Loucy (cell line): ENCODE measurements at regions not wholly inside any gene's neighbourhood (a gene's known extent, or its start where the extent isn't known, plus 50 kb on each side); places are given as distances from the start of the nearest gene placed in this dataset.
A peak's percentile ranks its signal among the peaks of the same experiment; 100 is the strongest.
"Not testable (repeated sequence)": the region's sequence is repeated elsewhere in the genome, so short reads cannot be mapped to it uniquely, and the experiment has no call there.

ENCODE experiments used
- H2AFZ ChIP-seq: fragments of 200-600 bp; sonication (generic); 2 replicates; pipeline ENCODE4 v1.6.0; 2016; ENCODE audit warnings: antibody characterized with exemption, mild to moderate bottlenecking, low read length, moderate library complexity
- H3F3A ChIP-seq: fragments of 200-600 bp; 2 replicates; pipeline ENCODE4 v1.6.0; 2016; ENCODE audit warnings: antibody characterized with exemption, low read depth, mild to moderate bottlenecking
- H3K27me3 ChIP-seq: fragments of 200-600 bp; sonication (generic); 2 replicates; pipeline ENCODE4 v1.6.1; 2014; ENCODE audit warnings: low read length, mild to moderate bottlenecking; ENCODE audit not compliant: insufficient read depth, poor library complexity, severe bottlenecking
- H3K36me3 ChIP-seq: fragments of 200-600 bp; sonication (generic); 2 replicates; pipeline ENCODE4 v1.6.1; 2016; ENCODE audit warnings: low read length; ENCODE audit not compliant: insufficient read depth
- H3K4me1 ChIP-seq: fragments of 200-600 bp; sonication (generic); 2 replicates; pipeline ENCODE4 v1.5.1; 2014; ENCODE audit warnings: low read length, mild to moderate bottlenecking; ENCODE audit not compliant: insufficient read depth, poor library complexity, severe bottlenecking
- H3K4me2 ChIP-seq: fragments of 200-600 bp; sonication (generic); 2 replicates; pipeline ENCODE4 v1.6.0; 2014; ENCODE audit warnings: antibody characterized with exemption, low read length, low read depth, mild to moderate bottlenecking; ENCODE audit not compliant: poor library complexity, severe bottlenecking
- H3K4me3 ChIP-seq: fragments of 200-600 bp; sonication (generic); 2 replicates; pipeline ENCODE4 v1.5.1; 2014; ENCODE audit warnings: low read length, mild to moderate bottlenecking, mixed read lengths; ENCODE audit not compliant: poor library complexity, severe bottlenecking
- H3K79me2 ChIP-seq: fragments of 200-600 bp; sonication (generic); 2 replicates; pipeline ENCODE4 v1.6.1; 2014; ENCODE audit warnings: low read length; ENCODE audit not compliant: insufficient read depth
- H3K9ac ChIP-seq: fragments of 200-600 bp; sonication (generic); 2 replicates; pipeline ENCODE4 v1.6.0; 2014; ENCODE audit warnings: mild to moderate bottlenecking, low read depth, low read length, moderate library complexity; ENCODE audit not compliant: poor library complexity, severe bottlenecking
- H3K9me2 ChIP-seq: fragments of 200-600 bp; sonication (generic); replicated peaks from 2 replicates; pipeline ENCODE4 v1.6.1; 2016; ENCODE audit warnings: low read depth, low read length, mixed read lengths
- H3K9me3 ChIP-seq: fragments of 200-600 bp; sonication (generic); 2 replicates; pipeline ENCODE4 v1.6.1; 2014; ENCODE audit warnings: mild to moderate bottlenecking, antibody characterized with exemption, low read length, low read depth; ENCODE audit not compliant: insufficient read depth
- H4K20me1 ChIP-seq: fragments of 200-600 bp; sonication (generic); 2 replicates; pipeline ENCODE4 v1.6.0; 2014; ENCODE audit warnings: antibody characterized with exemption, low read length, mild to moderate bottlenecking; ENCODE audit not compliant: insufficient read depth, poor library complexity, severe bottlenecking
- EZH2phosphoT487 ChIP-seq: fragments of 200-600 bp; IDR thresholded peaks from 2 replicates; pipeline ENCODE4 v1.6.1; 2018; ENCODE audit warnings: antibody characterized with exemption, mild to moderate bottlenecking, moderate library complexity, borderline replicate concordance
- TF ChIP-seq, protein P1 (sequence below): fragments of 200-600 bp; sonication (generic); conservative IDR thresholded peaks from 2 replicates; pipeline ENCODE4 v1.5.1; 2014; ENCODE audit warnings: mild to moderate bottlenecking, antibody characterized with exemption, low read length

GRCh38 chr14:45650754-45651153 is 397.8 kb upstream of the MIS18BP1 start:
- Histone ChIP-seq H4K20me1 (no peaks in the 10 kb centered on the region), H3K9ac (no peak overlapping the region), H3K4me2 (no peak overlapping the region), H3F3A (no peaks in the 10 kb centered on the region), H3K79me2 (no peaks in the 10 kb centered on the region), H3K9me2 (no peaks in the 10 kb centered on the region), H3K9me3 (no peaks in the 10 kb centered on the region), H2AFZ (no peak overlapping the region), H3K36me3 (no peaks in the 10 kb centered on the region), H3K4me1 (no peaks in the 10 kb centered on the region), H3K4me3 (no peak overlapping the region), H3K27me3 (no peaks in the 10 kb centered on the region)
- TF ChIP-seq, protein P1, sequence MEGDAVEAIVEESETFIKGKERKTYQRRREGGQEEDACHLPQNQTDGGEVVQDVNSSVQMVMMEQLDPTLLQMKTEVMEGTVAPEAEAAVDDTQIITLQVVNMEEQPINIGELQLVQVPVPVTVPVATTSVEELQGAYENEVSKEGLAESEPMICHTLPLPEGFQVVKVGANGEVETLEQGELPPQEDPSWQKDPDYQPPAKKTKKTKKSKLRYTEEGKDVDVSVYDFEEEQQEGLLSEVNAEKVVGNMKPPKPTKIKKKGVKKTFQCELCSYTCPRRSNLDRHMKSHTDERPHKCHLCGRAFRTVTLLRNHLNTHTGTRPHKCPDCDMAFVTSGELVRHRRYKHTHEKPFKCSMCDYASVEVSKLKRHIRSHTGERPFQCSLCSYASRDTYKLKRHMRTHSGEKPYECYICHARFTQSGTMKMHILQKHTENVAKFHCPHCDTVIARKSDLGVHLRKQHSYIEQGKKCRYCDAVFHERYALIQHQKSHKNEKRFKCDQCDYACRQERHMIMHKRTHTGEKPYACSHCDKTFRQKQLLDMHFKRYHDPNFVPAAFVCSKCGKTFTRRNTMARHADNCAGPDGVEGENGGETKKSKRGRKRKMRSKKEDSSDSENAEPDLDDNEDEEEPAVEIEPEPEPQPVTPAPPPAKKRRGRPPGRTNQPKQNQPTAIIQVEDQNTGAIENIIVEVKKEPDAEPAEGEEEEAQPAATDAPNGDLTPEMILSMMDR, result peak; percentile 53
- TF ChIP-seq EZH2phosphoT487, result no peak

- no peaks in the 10 kb centered on the region for H3F3A ChIP-seq
- TF ChIP-seq, protein P1, result no peak
- TF ChIP-seq EZH2phosphoT487, result no peak
- no peak overlapping the region for H3K4me2 ChIP-seq
- H3K9me3 ChIP-seq, result no peaks in the 10 kb centered on the region
- no peaks in the 10 kb centered on the region for H3K27me3 ChIP-seq
- no peaks in the 10 kb centered on the region for H3K79me2 ChIP-seq
- H3K4me1 ChIP-seq, result no peaks in the 10 kb centered on the region
- no peaks in the 10 kb centered on the region for H3K36me3 ChIP-seq
- H3K9ac ChIP-seq, result no peak overlapping the region
- no peaks in the 10 kb centered on the region for H3K9me2 ChIP-seq
- H4K20me1 ChIP-seq, result no peaks in the 10 kb centered on the region
- H3K4me3 ChIP-seq, result no peak overlapping the region
- H2AFZ ChIP-seq, result no peak overlapping the region
These were observed 396.0 kb upstream of the MIS18BP1 start for GRCh38 chr14:45649051-45649450.

GRCh38 chr14:45641541-45641940 is 388.5 kb upstream of the MIS18BP1 start:
- Histone ChIP-seq H3K4me2 (no peak overlapping the region), H2AFZ (no peak overlapping the region), H3K27me3 (no peaks in the 10 kb centered on the region), H3K4me3 (no peak overlapping the region), H3K36me3 (no peaks in the 10 kb centered on the region), H3K9ac (no peak overlapping the region), H4K20me1 (no peaks in the 10 kb centered on the region), H3K79me2 (no peaks in the 10 kb centered on the region), H3F3A (no peaks in the 10 kb centered on the region), H3K9me2 (no peaks in the 10 kb centered on the region), H3K4me1 (no peaks in the 10 kb centered on the region), H3K9me3 (0 out of 2 replicates have a peak, but pooled peaks cover 2% of the 10 kb centered on the region)
- TF ChIP-seq, protein P1, result no peak
- no peak for TF ChIP-seq EZH2phosphoT487

GRCh38 chr14:45634651-45635441 is 381.8 kb upstream of the MIS18BP1 start:
- H4K20me1 ChIP-seq, H3K4me3 ChIP-seq, H3K4me1 ChIP-seq, H2AFZ ChIP-seq, H3K79me2 ChIP-seq, H3F3A ChIP-seq, H3K9ac ChIP-seq, H3K27me3 ChIP-seq, H3K36me3 ChIP-seq, H3K4me2 ChIP-seq, H3K9me2 ChIP-seq, H3K9me3 ChIP-seq: not testable (repeated sequence)
